Stomach (tissue), 4 donors: ENCODE measurements at regions not wholly inside any gene's neighbourhood (a gene's known extent, or its start where the extent isn't known, plus 50 kb on each side); places are given as distances from the start of the nearest gene placed in this dataset.

Experiments
- CTCF ChIP-seq, 7 experiments: fragments of 450-650 bp in 4 of 7; fragments of 200-600 bp in 3 of 7; sonication (generic) in 3 of 7; IDR thresholded peaks; one replicate each; pipeline ENCODE4 v1.5.1; 2016 to 2019; ENCODE audit warnings: antibody characterized with exemption in 7 of 7, control low read depth in 2 of 7, mild to moderate bottlenecking in 1 of 7
- POLR2A ChIP-seq, 4 donors: fragments of 450-650 bp; IDR thresholded peaks; one replicate each; pipeline ENCODE4 v1.6.1; 2016; ENCODE audit warnings: antibody characterized with exemption in 4 of 4, control low read depth in 2 of 4, mild to moderate bottlenecking in 1 of 4, moderate library complexity in 1 of 4

DNA sequence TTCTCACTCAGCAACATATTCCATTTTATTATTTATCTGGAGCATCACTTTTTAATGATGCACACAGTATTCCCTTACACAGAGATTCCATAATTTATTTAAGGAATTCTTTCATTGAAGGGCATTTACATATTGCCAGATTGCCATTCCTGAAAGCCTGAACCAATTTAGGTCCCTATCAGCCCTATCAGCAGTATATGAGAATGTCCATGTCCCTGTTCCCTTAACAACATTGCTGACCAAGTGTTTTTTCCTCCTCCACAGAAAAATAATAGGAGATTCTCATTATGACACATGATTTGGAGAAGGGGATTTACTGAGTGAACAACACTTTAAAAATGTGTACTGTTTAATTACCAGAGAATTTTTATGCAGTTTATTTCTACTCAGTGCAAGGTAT is 90.1 kb upstream of the PHOX2B start:
- TF ChIP-seq CTCF (IDR thresholded peaks at IDR 0.05) (no peak), POLR2A (IDR thresholded peaks at IDR 0.05) (no peak)
